Skin of body (tissue), 1 donor: ENCODE measurements at regions not wholly inside any gene's neighbourhood (a gene's known extent, or its start where the extent isn't known, plus 50 kb on each side); places are given as distances from the start of the nearest gene placed in this dataset.

ENCODE experiments used
- DNase-seq: peaks from one replicate; lab custom pipeline; 2025; lab: John Stamatoyannopoulos, UW

DNA sequence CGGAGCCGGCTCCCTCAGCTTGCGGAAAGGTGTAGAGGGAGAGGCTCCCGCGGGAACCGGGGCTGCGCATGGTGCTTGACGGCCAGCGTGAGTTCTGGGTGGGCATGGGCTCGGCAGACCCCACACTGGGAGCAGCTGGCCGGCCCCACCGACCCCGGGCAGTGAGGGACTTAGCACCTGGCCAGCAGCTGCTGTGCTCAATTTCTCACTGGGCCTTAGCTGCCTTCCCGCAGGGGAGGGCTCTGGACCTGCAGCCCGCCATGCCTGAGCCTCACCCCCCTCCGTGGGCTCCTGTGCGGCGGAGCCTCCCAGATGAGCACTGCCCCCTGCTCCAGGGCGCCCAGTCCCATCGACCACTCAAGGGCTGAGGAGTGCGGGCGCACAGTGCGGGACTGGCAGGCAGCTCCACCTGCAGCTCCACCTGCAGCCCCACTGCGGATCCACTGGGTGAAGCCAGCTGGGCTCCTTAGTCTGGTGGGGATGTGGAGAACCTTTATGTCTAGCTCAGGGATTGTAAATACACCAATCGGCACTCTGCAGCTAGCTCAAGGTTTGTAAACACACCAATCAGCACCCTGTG lies 1141.8 kb downstream of the PCDH17 start:
- no peak for DNase-seq

DNA sequence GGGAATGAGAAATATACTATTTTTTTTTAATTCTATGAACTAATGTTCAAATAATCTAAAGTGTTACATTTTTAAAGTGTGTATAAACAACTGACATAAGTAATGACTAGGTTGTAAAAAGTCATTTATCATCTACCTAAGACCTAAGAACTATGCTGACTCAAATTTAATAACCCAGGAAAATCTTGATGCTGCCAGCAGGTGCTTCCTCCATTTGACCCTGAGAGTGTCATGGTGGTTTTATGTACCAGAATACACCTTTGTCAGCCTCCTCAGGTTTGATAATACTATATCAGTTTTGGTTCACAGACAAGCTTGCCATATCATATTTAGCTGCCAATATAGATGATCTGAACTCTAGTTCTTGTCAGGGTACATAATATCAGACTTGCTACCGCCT lies 1151.2 kb downstream of the PCDH17 start:
- no peak for DNase-seq

DNA sequence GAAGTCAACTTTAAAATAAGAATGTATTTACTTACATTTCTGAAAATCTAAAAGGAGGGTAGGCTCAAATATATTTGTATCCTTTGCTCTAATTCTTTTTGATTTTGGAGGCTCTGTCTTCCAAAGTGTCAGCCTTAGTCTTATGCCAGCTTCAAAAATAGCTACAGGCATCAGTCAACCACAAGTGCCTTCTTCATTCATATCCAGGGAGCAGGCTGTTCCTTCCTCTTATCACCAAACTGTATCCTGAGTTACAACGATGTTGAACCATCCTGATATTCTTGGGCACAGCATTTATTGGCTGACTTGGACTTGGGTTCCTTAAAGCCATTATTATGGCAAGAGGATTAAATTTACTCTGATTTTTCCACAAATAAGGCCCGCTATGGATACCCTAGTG lies 1161.3 kb downstream of the PCDH17 start:
- DNase-seq = no peak

DNA sequence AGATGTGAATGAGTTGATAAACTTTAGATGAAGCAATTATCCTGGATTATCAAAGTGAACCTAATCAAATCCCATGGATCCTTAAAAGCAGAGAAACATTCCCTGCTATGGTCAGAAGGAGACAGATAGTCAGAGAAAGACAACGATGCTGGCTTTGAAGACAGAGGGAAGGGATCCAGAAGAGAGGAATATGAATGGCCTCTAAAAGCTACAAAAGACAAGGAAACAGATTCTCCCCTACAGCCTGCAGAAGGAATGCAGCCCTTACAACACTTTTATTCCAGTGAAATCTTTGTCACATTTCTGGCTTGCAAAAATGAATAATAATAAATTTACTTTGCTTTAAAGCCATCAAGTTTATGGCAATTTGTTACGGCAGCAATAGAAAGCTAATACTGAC lies 1164.2 kb downstream of the PCDH17 start:
- DNase-seq = no peak

DNA sequence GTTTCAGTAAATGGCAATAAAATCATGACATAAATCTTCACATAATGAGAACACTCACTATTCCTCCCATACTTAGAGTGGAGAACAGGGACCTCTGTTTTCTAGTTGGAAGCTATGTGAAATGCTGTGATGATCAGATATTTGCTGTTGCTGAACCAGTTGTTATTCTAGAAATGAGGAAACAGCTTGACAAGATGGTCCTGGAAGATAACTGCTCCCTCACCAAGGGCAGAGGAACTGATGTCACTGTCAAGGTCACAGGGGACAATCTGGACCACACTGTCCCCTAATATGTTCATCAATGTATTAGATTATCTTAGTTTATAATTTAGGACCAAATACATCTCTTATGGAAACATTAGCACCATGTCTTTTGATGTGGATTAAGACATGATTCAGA lies 1173.3 kb downstream of the PCDH17 start:
- DNase-seq = no peak

DNA sequence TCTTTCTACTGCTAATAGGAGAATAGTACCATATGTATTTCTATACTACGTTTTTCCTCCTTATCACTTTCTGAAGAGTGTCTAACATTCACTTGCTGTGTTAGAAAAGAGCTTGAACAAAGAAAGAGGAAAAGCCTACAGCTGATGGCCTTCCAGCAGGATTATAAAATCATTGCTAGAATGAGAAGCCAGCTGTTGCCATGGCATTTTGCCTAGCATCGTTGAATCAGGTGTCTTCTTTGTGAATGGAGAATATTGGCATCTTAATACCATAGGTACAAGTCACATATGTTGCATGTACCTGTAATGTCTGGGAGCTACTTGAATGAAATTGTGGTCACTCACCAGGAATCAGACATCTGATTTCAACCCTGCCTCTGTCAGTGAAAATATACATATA lies 1174.9 kb downstream of the PCDH17 start:
- DNase-seq = no peak

DNA sequence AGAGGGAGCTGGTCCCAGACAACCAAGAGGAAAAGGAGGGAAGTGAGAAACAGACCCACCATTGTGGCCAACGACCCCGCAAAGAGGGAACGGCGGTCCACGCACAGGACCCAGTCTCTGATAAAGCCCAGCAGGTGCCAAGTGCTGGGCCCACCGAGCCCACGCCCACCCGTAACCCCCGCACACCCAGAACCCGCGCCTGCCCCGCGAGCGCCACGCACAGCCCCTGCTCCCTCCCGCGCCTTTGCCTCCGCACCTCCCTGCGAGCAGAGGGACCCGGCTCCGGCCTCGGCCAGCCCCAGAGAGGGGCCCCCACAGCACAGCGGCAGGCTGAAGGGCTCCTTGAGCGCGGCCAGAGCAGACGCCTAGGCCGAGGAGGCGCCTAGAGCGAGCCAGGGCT lies 1192.2 kb downstream of the PCDH17 start:
- DNase-seq = no peak

DNA sequence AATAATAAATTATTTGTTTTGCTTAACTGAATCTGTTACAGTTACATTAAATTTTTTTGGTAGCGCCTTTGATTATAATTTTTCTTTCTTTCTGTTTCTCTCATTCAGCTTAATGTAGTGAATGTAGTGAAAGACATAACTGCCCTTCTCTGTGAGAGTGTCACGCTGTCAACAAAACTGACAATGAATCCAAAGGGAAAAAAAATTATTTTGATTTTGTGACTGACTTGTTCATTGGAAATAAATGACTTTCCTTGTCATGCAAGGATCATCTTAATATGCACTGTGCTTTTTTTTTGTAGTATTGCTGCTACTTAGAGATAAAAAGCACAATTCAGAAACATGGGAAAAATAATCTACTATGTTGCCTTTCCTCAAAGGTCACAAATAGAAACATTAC lies 1196.4 kb downstream of the PCDH17 start:
- no peak for DNase-seq

DNA sequence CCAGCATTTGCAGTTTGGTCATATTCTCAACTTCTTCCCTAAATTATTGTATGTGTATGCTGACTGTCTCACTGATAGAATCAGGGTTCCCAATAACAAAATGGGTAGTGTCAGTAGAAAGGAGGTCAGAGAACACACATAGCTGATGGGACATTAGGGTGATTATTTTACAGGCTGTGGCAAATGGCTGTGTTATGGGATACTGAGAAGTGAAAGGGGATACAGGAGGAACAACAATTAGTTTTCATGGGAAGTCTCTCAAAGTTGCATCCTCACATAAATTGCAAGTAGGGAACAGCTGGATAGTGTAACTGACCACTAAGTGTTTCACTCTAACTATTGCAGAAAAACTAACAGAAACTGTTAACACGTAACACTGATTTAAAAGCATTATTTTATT lies 1199.3 kb downstream of the PCDH17 start:
- no peak for DNase-seq

DNA sequence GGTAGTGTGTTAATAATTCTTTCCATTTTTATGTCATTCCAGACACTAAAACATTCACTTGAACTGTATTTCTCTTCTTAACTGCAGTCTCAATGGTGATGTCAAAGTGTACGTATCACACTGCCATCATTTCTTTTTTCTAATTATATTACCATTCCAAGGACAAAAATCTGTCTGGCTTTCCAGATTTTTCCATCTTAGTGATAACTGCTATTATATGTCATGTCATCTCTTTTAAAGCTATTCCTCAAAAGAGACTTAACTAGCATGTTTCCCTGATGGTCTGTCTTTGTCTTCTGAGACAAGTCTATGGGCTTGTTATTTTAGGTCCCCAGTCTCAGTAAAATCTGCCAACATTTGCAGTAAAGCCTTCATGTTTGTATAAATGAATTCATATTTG lies 1207.1 kb downstream of the PCDH17 start:
- no peak for DNase-seq

DNA sequence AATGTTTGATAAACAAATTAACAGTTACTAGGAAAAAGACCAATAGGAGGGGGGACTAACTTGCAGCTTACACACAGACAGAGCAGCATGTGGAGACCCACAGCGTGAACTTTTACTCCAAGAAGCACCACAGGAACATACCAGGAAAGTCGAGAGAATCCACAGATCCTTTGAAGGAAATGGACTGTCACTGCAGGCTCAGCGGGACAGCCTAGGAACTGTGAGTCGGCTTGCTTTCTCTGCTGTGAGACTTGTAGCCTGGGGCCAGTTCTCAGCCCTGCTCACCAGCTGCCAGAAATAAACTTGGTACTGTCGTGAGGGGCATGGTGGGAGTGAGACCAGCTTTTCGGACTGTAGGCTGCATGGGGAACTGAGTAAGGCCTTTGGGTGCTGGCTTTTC lies 1211.5 kb downstream of the PCDH17 start:
- DNase-seq = no peak

DNA sequence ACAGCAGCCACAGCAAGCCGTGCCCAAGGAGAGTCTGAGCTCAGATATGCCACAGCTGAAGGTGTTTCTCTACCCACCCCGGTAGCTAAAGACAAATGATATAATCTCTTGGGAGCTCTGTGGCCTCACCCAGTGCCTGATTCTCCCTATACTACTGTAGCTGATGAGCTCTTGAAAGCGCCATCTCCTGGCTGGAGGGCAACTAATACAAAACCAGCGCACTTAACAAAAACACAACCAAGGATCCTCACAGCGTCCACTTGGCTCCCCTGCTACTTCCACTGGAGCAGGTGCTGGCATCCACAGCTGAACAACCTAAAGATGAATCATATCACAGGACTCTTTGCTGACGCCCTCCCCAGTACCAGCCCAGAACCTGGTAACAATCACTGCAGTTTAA lies 1212.0 kb downstream of the PCDH17 start:
- no peak for DNase-seq

DNA sequence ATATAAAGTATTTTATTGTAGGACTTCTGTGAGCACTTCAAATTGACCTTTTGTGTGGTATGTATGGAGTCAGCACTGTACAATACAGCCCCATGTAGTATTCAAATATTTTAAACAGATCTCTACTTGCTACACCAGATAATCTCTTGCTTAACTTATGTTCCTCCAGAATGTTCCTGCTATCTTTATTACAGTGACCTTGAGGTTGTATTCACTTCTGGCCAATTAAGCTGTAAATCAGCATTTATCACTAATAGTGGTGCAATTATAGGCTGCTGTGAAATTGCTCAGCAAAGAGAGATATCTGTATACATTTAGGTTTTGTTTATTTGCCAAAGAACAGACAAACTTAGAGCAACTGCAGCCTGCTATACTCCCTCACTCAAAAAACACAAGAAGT lies 1218.6 kb downstream of the PCDH17 start:
- no peak for DNase-seq

DNA sequence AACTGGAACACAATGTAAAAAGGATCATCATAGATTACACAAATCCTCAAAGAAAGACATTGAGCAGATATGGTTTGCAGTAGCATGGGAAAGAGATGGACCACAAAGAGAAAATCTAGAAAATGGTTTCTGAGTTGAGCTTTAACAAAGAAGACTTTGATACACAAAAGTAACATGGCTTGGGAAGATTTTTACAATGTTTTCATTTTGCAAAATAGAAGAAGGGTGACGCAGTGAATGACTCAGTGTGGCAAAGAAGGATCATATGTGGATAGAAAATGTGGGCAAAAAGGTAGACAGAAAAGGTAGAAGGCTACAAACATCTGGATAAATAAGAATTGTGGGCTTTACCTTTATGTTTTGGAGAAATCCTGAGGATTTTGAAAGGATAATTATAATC lies 1220.5 kb downstream of the PCDH17 start:
- no peak for DNase-seq

DNA sequence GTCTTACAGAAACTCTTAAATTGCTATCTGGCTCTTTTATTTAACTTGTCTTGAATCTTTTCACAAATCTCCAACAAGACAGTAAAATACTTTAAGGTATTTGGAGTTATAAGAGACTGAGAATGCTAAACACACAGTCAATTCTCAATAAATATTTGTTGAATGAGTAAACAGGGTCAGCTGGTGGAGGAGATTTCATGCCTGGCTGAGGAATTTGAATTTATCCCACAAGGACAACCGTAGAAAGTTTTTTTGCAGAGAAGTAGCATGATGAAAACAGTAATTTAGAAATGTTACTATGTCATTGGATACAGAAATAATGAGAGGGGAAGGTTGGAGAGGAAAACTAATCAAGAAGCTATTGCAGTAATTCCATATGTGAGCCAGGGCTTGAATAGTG lies 1223.7 kb downstream of the PCDH17 start:
- DNase-seq = no peak

DNA sequence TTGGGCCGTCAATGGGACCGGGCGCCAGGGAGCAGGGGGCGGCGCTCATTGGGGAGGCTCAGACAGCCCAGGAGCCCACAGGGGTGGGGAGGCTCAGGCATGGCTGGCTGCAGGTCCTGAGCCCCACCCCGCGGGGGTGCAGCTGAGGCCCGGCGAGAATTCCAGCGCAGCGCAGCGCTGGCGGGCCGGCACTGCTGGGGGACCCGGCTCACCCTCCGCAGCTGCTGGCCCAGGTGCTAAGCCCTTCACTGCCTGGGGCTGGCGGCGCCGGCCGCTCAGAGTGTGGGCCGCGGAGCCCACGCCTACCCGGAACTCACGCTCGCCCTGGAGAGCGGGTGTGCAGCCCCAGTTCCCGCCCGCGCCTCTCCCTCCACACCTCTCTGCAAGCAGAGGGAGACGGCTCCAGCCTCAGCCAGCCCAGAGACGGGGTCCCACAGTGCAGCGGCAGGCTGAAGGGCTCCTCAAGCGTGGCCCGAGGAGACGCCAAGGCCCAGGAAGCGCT lies 1227.4 kb downstream of the PCDH17 start:
- no peak for DNase-seq

DNA sequence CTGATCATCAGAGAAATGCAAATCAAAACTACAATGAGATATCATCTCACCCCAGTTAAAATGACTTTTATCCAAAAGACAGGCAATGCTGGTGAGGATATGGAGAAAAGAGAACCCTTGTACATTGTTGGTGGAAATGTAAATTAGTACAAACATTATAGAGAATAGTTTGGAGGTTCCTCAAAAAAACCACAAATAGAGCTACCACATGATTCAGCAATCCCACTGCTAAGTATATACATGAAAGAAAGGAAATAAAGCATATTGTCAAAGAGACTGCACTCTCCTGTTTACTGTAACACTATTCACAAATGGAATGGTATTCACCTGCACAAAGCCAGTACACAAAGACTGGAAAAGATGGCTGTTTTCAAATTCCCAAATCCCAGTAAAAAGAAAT lies 1233.7 kb downstream of the PCDH17 start:
- no peak for DNase-seq

DNA sequence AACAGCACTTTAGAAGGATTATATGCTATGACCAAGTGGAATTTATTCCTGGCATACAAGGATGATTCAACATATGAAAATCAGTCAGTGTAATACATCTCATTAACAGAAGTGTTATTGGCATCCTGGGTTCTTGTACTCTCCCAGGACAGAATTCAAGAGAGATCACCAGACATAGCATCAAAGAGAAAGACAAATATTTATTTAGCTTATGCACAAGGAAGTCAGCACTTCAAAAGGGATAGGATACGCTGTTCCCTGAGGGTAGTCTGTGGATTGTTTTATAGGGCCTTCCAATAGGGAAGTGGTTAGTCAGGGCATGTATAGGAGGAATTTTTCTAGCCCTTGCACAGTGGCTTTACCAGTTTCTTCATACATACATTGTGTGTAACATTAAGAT lies 1238.0 kb downstream of the PCDH17 start:
- no peak for DNase-seq

DNA sequence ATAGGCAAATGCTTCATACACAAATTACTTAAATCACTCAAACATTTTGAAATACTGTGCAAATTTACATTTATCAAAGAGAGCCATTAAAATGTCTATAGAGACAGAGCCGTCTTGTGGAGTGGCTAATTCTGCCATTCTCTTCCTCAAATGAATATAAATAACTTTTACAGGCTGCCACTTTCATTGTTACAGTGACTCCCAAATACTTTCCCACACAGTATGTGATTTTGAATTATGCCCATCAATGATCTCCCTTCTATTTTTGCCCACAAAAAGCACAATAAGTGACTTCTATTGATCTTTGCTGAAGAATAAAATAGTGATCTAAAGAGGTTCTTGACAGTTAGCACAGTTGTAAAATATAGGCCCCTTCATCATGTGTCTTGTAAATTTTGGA lies 1244.9 kb downstream of the PCDH17 start:
- no peak for DNase-seq

DNA sequence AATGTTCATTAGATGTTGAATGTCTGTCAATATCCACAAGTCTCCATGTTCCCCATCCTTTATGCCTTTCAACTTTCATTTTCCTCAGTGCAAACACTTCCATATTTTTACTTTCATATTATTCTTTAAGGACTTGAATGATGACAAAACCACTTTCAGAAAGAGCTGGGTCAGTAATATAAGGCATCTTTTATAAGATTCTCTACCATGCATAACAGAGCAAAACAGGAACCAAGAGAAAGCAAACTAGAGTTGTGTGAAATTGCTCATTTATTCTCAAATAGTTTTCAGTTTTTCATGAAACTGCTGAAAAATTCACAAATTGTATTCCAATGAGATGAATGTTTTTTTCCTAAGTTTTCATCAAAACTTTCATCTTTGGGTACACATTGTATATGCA lies 1247.6 kb downstream of the PCDH17 start:
- DNase-seq = no peak

DNA sequence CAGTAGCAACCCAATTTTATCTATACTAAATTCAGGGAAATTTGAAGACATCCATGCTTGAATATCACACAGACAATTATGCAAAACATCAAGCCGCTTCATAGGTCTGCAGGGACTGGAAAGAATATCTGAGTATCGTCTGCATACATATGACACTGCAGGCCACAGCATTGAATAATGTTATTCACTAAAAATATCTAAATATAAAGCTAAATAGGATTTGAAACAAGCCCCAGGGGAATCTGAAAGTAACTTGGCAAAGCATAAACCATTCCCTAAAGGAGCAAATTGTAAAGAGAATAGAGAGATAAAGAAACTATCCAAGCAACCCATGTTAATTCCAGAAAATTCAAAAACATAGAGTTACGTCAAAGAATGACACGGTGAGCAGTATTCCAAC lies 1251.0 kb downstream of the PCDH17 start:
- no peak for DNase-seq

DNA sequence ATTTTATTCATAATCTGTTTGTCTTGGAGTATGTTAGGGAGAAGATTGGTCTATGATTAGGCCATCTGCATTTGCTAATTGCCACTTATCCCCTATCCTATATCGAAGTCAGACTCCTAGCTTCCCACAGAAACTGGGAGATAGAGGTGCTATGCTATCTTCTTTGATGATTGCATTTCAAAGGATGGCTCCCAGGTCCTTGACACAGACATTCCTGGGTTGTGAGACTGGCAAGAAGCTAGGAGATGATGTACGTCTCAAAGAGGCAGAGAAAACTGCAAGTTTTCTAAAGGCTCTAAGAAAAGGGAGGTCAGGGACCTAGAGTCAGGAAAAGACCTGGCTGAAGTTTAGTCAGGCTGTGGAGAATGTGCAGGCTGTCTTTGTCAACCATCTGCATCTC lies 1251.9 kb downstream of the PCDH17 start:
- DNase-seq = no peak

DNA sequence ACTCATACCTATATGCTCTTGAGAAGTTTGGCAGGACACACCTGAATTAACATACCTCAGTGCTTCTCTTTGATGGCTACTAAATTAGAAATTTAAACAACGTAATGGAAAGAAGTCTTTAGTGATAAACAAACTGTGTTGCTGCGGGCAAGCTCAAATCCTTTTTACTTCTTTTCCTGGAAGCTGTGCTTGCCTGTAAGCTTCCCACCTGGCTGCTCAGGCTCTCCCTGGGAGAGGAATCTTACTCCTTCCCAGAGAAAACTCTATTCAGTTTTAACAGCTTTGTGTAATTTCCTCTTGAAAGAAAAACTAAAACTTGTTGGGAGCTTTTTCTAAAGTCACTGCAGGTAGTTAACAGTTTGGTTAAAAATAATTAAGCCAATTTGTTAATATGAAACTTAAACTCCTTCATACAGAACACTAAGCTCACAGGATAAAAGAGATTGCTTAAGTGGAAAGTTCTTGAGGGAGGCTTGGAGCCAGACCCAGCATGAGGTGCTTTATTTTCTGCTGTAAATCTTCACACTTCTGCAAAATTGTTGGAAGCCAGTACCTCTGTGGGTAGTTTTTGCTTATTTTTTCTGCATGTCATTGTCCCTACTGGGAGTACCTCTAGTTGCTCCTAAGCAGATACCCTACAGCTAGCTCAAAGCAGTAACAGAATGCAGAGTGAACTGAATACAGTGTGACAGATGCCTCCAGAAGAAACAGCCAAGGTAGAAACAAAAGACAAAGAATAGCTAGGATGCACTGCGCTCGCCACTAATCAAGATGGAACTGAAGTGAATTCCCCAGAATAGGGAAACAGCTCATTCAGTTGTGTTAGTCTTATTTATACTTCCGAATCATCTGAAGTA lies 1253.0 kb downstream of the PCDH17 start:
- DNase-seq = no peak
